GM19468 (cell line): ENCODE measurements at regions not wholly inside any gene's neighbourhood (a gene's known extent, or its start where the extent isn't known, plus 50 kb on each side); places are given as distances from the start of the nearest gene placed in this dataset.

Experiments used
- ATAC-seq: cut with Tn5 transposase; IDR thresholded peaks from one replicate; pipeline ENCODE4 v1.9.1; 2021; ENCODE audit warnings: mild to moderate bottlenecking, moderate library complexity, moderate number of reproducible peaks; ENCODE audit not compliant: unreplicated experiment; ENCODE audit errors: extremely low read depth

DNA sequence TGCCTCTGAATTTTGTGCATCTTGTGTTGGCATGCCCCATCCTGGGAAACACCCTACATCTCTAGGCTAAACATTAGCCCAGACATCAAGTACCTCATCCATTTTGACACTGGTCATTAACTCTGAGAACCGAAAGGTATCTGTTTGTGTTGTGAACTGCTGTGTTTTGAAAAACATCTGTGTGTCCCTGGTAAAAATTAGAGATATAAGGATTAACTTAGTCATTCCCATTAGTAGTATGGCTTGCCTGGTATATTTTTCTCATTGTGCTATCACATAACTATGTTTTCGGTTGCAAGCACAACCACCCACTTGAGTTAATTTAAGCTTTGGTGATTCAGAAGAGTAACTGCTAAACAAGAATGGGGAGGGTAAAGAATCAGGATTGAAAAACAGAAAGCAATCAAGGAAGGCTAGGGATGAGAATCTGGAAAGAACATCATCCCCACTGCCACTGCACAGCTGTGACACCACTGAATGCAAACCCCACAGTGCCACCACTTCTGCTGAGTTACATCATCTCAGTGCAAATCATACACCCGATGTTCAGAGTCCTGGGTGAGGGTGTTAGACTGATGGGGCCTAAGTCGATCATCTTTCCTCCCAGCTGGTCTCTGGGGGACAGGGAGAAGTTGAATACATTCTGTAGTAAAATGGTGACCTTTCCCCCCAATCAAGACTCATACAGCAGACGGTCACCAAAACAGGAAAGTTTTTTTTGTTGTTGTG is 234.0 kb downstream of the EPHA4 start:
- ATAC-seq = no peak

DNA sequence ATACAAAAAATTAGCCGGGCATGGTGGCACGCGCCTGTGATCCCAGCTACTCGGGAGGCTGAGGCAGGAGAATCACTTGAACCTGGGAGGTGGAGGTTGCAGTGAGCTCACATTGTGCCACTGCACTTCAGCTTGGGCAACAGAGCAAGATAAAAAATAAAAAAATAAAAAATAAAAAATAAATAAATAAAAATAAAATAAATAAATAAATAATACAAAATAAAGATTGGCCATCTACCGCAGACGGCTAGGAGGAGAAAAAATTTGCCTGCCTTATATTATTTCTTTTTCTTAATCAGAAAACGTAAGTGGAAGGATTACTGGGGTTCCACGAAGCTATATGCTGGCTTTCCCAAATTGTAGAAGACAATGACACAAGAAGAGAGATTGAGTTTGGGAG is 229.7 kb downstream of the EPHA4 start:
- ATAC-seq = no peak

- ATAC-seq = no peak
These were observed 228.6 kb downstream of the EPHA4 start for GRCh38 chr2:221343524-221343923.

GRCh38 chr2:221345516-221345915 is 226.6 kb downstream of the EPHA4 start:
- no peak for ATAC-seq

- no peak for ATAC-seq
These were observed 225.7 kb downstream of the EPHA4 start for GRCh38 chr2:221346411-221346810.

DNA sequence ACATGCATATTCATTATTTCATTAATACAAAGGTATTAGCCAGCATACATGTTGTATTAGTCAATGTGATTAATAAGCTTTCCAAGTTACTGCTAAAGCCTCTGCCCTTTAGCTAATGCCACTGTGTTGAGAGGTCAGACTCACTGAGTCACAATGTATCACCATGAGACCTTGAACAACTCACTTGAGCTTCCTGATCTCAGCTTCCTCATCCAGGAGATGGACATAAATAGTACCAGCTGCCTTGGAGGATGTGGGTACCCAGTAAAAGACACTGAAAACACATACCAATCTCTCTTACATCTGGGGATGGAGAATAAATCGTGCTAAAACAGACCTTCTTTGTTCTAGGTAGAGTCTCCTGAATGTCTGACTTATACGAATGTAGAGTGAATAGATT is 224.6 kb downstream of the EPHA4 start:
- no peak for ATAC-seq

GRCh38 chr2:221350616-221351015 is 221.5 kb downstream of the EPHA4 start:
- no peak for ATAC-seq

DNA sequence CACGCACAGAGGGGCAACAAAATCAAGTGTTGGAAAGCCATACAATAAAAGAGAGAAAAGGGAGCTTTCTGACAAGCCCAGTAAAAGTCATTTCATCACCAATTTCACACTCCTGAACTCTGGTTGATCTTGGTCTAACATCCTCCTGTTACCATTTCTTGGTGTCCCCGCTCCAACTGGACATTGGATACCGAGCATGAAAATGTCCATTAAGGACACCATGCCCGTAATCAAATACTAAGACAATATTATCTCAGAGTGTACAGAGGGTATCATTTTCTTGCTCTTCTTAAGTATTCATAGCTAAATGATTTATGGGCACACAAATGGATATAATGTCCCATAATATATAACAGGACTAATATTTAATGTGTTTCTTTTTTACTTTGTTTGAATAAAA is 218.9 kb downstream of the EPHA4 start:
- ATAC-seq = no peak

- ATAC-seq = no peak
These were observed 211.8 kb downstream of the EPHA4 start for GRCh38 chr2:221360312-221360711.

DNA sequence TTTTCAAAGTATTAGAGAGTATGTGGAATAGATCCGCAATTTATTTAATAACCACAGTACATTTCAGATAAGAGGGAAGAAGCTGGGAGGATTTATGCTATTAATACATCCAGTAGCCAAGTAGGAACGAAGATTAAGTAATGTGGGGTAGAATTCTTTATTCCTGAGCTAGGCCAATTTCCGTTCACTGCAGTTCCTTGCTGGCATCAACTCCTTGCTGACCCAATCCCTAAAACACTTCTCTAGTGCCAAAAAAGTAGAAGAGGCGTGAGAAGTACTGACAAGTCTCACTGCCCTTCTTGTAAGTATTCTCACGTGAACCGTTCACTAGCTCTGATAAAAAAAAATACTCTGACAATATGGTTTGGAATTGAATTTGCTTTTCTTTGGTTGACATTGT is 211.4 kb downstream of the EPHA4 start:
- no peak for ATAC-seq

DNA sequence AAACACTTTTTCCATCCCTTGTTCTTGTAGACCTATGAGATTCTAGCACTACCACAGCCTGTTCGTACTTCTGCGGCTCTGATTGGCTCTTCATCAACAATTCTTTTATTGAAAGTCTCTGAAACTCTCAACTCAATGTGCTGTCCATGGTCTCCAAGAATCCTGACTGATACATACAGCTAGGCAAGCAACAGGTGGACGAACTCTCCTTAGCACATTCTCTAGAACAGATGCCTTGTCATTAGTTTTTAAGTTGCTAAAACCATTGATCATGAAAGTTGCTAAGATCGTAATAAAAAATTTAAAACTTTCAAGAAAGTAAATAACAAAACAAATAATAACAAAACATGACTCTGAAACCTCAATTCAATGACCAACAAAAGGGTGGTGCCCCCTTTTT is 210.5 kb downstream of the EPHA4 start:
- no peak for ATAC-seq

- ATAC-seq = no peak
These were observed 207.4 kb downstream of the EPHA4 start for GRCh38 chr2:221364672-221365071.
